Stimulated activated naive CD4-positive, alpha-beta T cell treated with Interleukin-2 at 50 U/mL for 16 hours (primary cell): ENCODE measurements at regions not wholly inside any gene's neighbourhood (a gene's known extent, or its start where the extent isn't known, plus 50 kb on each side); places are given as distances from the start of the nearest gene placed in this dataset.

Experiments
- DNase-seq: peaks from one replicate; lab custom pipeline; 2025; lab: John Stamatoyannopoulos, UW

GRCh38 chr10:47053081-47053798 lies 142.0 kb downstream of the PTPN20 start:
- no peak for DNase-seq

DNA sequence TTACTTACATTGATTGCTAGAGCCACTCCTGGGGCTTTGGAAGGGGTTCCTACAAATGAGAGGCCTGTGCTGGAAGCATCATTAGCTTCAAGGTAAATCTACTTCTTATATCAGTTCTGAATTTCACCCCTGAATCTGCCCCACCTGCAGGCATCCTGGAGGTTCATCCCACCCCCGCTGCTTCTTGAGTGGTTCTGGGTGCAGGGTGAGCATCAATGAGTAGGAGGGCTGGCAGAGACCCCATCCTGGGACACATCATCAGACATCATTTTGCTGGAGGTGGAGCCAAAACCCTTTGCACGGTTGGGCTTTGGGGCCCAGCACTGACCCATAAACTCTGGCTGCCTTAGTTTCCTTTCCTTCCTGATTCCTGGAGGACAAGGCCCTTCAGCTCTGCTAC lies 143.7 kb downstream of the PTPN20 start:
- no peak for DNase-seq

GRCh38 chr10:47055386-47056246 lies 144.4 kb downstream of the PTPN20 start:
- DNase-seq = no peak

GRCh38 chr10:47056247-47056510 lies 145.0 kb downstream of the PTPN20 start:
- no peak for DNase-seq

DNA sequence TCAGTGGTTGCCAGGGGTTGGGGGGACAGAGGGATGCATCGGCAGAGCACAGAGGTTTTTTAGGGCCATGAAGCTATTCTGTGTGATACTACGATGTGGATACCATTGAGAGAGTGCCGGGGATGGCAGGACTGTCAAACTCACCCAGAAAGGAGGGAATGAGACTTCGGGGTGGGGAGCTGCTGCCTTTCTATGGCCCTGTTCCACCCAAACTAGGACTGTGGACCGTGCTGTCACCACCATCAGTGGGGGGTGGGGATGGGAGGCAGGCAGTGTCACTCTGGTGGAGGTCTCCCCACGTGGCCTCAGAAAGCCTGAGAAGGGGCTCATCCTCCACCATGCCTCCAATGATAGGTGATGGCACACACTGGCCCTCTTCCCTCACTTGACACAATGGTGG lies 146.2 kb downstream of the PTPN20 start:
- DNase-seq = no peak

DNA sequence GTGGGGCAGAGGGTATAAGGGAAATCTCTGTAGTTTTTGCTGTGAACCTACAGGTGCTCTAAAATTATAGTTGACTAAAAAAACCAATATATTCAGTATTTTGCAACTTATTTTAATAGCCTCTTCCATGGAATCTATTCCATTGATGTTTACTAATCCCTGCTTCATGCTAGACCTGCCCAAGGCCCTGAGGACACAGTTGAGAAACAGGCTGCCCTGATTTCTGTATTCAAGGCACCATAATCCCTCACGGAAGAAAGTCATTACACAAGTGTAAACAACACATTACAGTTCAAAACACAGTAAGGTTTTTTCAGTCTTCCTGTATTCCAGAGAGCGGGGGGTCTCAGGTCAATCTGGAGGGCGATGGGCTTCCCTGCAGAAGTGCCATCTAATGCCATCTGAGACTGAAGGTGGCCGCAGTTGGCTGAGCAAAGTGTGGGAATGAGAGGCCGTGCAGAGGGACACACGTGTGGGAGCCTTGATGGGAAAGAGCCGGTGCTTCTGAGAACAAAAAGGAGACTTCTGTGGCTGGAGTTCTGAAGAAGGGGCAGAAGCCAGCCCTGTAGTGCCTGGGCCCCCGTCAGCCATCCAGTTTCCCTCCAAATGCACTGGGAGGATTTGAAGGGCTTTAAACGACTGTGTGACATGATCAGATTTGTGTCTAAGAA lies 146.9 kb downstream of the PTPN20 start:
- DNase-seq = no peak

- no peak for DNase-seq
Measured at GRCh38 chr10:47058961-47059391, 147.7 kb downstream of the PTPN20 start.

GRCh38 chr10:47059606-47060311 lies 148.5 kb downstream of the PTPN20 start:
- no peak for DNase-seq

- no peak for DNase-seq
Measured at GRCh38 chr10:47060356-47060755, 149.1 kb downstream of the PTPN20 start.

- no peak for DNase-seq
Measured at GRCh38 chr10:47060993-47061500, 149.8 kb downstream of the PTPN20 start.

DNA sequence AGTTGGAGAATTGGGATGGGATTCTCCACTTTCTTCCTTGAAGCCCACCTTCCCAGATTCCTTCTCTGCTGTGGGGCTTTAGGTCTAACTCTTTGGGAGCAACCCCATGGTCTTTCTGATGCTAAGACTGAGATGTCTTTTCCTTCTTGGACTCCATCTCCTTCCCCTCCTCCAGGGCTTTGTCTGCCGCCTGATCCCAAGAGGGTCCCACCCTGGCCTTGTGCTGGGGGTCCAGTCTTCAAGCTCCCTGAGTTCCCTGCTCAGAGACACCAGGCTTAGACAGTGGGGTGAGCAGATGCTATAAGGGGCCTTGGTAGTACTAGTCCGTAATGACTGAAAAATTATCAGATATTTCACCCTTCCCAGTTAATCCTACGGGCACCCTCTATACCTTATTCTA lies 150.5 kb downstream of the PTPN20 start:
- DNase-seq = no peak

- DNase-seq = no peak
Measured at GRCh38 chr10:47062441-47063200, 151.4 kb downstream of the PTPN20 start.

GRCh38 chr10:47063858-47064257 lies 152.6 kb downstream of the PTPN20 start:
- no peak for DNase-seq

GRCh38 chr10:47065903-47066302 lies 154.7 kb downstream of the PTPN20 start:
- no peak for DNase-seq

DNA sequence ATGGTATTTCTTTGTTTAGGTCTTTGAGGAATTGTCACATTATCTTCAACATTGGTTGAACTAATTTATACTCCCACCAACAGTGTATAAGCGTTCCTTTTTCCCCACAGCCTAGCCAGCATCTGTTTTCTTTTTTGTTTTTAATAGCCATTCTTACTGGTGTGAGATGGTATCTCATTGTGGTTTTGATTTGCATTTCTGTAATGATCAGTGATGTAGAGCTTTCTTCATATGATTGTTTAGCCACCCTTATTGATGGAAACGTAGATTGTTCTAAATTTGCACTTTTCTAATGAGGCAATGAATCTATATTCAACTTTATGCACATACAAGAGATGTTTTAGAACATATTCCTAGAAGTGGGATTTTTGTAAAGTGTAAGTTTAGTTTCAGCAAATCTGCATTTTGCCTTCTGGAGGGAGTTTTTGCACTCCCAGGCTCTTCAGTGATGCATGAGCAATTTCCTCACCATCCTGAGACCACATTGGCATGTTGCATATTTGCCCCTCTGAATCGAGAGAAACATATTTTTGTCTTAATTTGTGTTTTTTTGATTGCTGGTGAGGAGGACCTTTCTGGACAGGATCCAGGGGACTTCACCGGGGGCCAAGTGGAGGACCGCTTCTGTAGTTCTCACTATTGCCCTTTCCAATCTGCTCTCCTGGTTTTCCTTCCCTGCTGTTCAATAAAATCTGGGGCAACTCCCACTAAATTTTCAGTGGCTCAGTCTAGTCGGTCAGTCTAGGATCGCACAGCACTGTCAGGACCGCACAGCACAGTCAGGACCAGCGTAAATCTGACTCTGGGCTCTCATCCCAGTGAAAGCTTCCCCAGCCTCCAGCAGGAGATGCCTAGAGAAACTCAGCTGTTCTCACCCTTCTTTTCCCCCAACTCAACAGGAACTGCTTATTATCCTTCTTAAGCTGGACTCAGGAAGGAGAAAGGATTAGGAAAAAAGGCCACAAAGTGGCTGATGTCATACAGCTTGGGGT lies 157.0 kb downstream of the PTPN20 start:
- no peak for DNase-seq

GRCh38 chr10:47070541-47070940 lies 159.3 kb downstream of the PTPN20 start:
- no peak for DNase-seq

DNA sequence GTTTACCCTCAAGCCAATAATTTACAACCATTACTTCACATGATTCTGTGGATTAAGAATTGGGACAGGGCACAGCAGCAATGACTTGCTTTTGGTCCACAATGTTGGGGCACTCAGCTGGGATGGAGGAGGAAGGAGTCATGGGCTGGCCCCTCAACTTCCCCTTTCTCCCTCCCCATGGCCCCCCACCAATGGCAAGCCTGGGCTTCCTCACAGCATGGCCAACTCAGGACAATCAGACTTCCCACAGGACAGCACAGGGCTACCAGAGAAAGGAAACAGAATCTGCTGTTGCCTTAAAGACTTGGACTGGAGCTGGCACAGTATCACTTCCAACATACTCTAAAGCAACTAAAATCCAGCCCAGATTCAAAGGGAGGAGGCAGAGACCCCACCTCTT lies 160.7 kb downstream of the PTPN20 start:
- DNase-seq = no peak

DNA sequence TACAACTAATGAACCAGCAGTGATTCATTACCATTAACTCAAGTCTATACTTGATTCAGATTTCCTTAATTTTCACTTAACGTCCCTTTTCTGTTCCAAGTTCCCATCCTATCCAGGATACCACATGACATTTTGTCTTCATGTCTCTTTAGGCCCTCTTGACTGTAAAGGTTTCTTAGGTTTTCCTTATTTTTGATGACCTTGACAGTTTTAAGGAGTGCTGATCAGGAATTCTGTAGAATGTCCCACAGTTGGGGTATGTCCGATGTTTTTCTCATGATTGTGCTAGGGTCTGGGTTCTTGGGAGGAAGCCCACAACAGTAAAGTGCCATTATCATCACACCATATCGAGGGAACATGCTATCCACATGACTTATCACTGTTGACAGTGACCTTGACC lies 162.7 kb downstream of the PTPN20 start:
- DNase-seq = no peak

GRCh38 chr10:47076949-47077361 lies 165.7 kb downstream of the PTPN20 start:
- DNase-seq = no peak

DNA sequence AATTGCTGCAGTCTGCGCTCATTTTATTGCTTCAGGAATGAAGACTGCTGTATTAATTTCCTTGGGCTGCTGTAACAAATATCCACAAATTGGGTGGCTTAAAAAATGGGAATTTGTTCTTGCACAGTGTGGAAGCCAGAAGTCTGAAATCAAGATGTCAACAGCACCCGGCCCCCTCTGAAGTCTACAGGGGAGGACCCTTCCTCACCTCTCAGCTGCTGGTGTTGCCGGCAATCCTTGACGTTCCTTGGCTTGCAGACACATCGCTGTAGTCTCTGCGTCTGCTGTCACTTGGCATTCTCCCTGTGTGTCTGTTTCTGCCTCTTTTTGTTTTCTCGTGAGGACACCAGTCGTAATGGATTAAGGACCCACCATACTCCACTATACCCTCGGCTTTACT lies 166.2 kb downstream of the PTPN20 start:
- DNase-seq = no peak
